CD14-positive monocyte (primary cell): ENCODE measurements at regions not wholly inside any gene's neighbourhood (a gene's known extent, or its start where the extent isn't known, plus 50 kb on each side); places are given as distances from the start of the nearest gene placed in this dataset.

ENCODE experiments used
- DNase-seq, 3 donors: peaks; one replicate each; pipeline ENCODE4 v3.0.0-alpha.2; 2011 to 2022
- H2AFZ ChIP-seq: 2 replicates; pipeline ENCODE4 v1.6.0; 2012; ENCODE audit warnings: mild to moderate bottlenecking, low read depth, low read length, inconsistent platforms; ENCODE audit not compliant: insufficient read depth, poor library complexity, severe bottlenecking
- H3K27ac ChIP-seq, 2 donors: 1 replicate in 1 of 2; 2 replicates in 1 of 2; pipeline ENCODE4 v1.5.1; 2012 to 2013; ENCODE audit warnings: low read length in 2 of 2, control low read depth in 1 of 2, inconsistent platforms in 1 of 2, low read depth in 1 of 2, mild to moderate bottlenecking in 1 of 2
- H3K27me3 ChIP-seq, 2 donors: one replicate each; pipeline versions ENCODE4 v1.6.0 to v1.6.1; 2011 to 2013; ENCODE audit warnings: low read length in 2 of 2; ENCODE audit not compliant: control insufficient read depth in 2 of 2, insufficient read depth in 2 of 2
- H3K36me3 ChIP-seq, 2 donors: replicated peaks in 1 of 2; 1 replicate in 1 of 2; 2 replicates in 1 of 2; pipeline versions ENCODE4 v1.5.1 to v1.6.1; 2012 to 2013; ENCODE audit warnings: low read length in 2 of 2, control low read depth in 1 of 2, inconsistent platforms in 1 of 2, mild to moderate bottlenecking in 1 of 2; ENCODE audit not compliant: insufficient read depth in 2 of 2, control insufficient read depth in 1 of 2
- H3K4me1 ChIP-seq, 2 donors: 1 replicate in 1 of 2; 2 replicates in 1 of 2; pipeline versions ENCODE4 v1.5.1 to v1.6.1; 2012 to 2013; ENCODE audit warnings: low read length in 2 of 2, control low read depth in 1 of 2, inconsistent platforms in 1 of 2, mild to moderate bottlenecking in 1 of 2, moderate library complexity in 1 of 2; ENCODE audit not compliant: insufficient read depth in 2 of 2, control insufficient read depth in 1 of 2
- H3K4me2 ChIP-seq: replicated peaks from 2 replicates; pipeline ENCODE3; 2012; ENCODE audit warnings: low read length, moderate library complexity, mild to moderate bottlenecking; ENCODE audit not compliant: poor library complexity, severe bottlenecking; ENCODE audit errors: extremely low read depth
- H3K4me3 ChIP-seq, 3 experiments: fragments of 200-600 bp in 1 of 3; sonication (generic) in 1 of 3; replicated peaks in 1 of 3; 1 replicate in 2 of 3; 2 replicates in 1 of 3; pipeline ENCODE4 v1.5.1; 2011 to 2013; ENCODE audit warnings: low read length in 3 of 3, mild to moderate bottlenecking in 3 of 3, control low read depth in 2 of 3, low read depth in 2 of 3, inconsistent platforms in 1 of 3, moderate library complexity in 1 of 3
- H3K79me2 ChIP-seq: 2 replicates; pipeline ENCODE4 v1.6.0; 2012; ENCODE audit warnings: mild to moderate bottlenecking, control low read depth, inconsistent platforms, low read length, moderate library complexity; ENCODE audit not compliant: insufficient read depth
- H3K9ac ChIP-seq: 2 replicates; pipeline ENCODE4 v1.6.0; 2017; ENCODE audit warnings: low read length, mild to moderate bottlenecking; ENCODE audit not compliant: insufficient read depth, poor library complexity, severe bottlenecking
- H3K9me3 ChIP-seq, 2 donors: replicated peaks in 1 of 2; 1 replicate in 1 of 2; 2 replicates in 1 of 2; pipeline versions ENCODE4 v1.5.1 to v1.6.1; 2012 to 2013; ENCODE audit warnings: low read length in 2 of 2, control low read depth in 1 of 2; ENCODE audit not compliant: control insufficient read depth in 1 of 2, insufficient read depth in 1 of 2
- H4K20me1 ChIP-seq: 2 replicates; pipeline ENCODE4 v1.6.0; 2012; ENCODE audit warnings: mild to moderate bottlenecking, low read length, control low read depth, moderate library complexity; ENCODE audit not compliant: insufficient read depth
- H3K27ac Mint-ChIP-seq, 7 donors: one replicate each; pipeline ENCODE4 v1.8.0; 2020; ENCODE audit warnings: mild to moderate bottlenecking in 7 of 7, mixed read lengths in 7 of 7, moderate library complexity in 6 of 7, inconsistent platforms in 2 of 7
- H3K27me3 Mint-ChIP-seq, 3 donors: one replicate each; pipeline ENCODE4 v1.8.0; 2021 to 2022; ENCODE audit warnings: low read depth in 3 of 3, mild to moderate bottlenecking in 3 of 3, mixed read lengths in 3 of 3, moderate library complexity in 3 of 3, inconsistent platforms in 1 of 3
- H3K36me3 Mint-ChIP-seq, 2 donors: one replicate each; pipeline ENCODE4 v1.8.0; 2020; ENCODE audit warnings: mixed read lengths in 2 of 2, inconsistent platforms in 1 of 2, mild to moderate bottlenecking in 1 of 2
- H3K4me1 Mint-ChIP-seq: one replicate; pipeline ENCODE4 v1.8.0; 2020; ENCODE audit warnings: mild to moderate bottlenecking, mixed read lengths
- H3K4me3 Mint-ChIP-seq, 2 donors: one replicate each; pipeline ENCODE4 v1.8.0; 2020; ENCODE audit warnings: mild to moderate bottlenecking in 2 of 2, mixed read lengths in 2 of 2, moderate library complexity in 1 of 2
- H3K9me3 Mint-ChIP-seq, 7 donors: one replicate each; pipeline ENCODE4 v1.8.0; 2020 to 2022; ENCODE audit warnings: mixed read lengths in 7 of 7, mild to moderate bottlenecking in 6 of 7, moderate library complexity in 6 of 7, inconsistent platforms in 2 of 7
- CTCF ChIP-seq: fragments of 200-600 bp; IDR thresholded peaks from one replicate; pipeline ENCODE4 v1.8.0; 2022; ENCODE audit warnings: antibody characterized with exemption, mild to moderate bottlenecking
- WGBS: methylation state at CpG from one replicate; pipeline ENCODE4 v1.1.5; 2013; ENCODE audit warnings: missing lambda C conversion rate; ENCODE audit not compliant: insufficient coverage; 5-methylcytosine and 5-hydroxymethylcytosine counted together
- intact Hi-C, 2 donors: fragments of 100-400 bp; cut with micrococcal nuclease; formaldehyde crosslinking; loops; one replicate each; pipeline versions ENCODE4 v1.15.0 to v1.15.1; 2023

GRCh38 chr1:100627054-100627716, 89.2 kb downstream of the GPR88 start:
- H3K4me1 Mint-ChIP-seq = peaks cover 30% of the 10 kb centered on the region
- Histone ChIP-seq H3K9ac (no peak overlapping the region), H2AFZ (peak overlapping the region; percentile 43), H3K27ac (peak overlapping the region; percentile 40 to 75), H3K9me3 (no peaks in the 10 kb centered on the region), H3K79me2 (no peaks in the 10 kb centered on the region), H3K36me3 (no peaks in the 10 kb centered on the region), H3K4me3 (peak overlapping the region in 1 of 3 experiments; percentile 11), H3K4me2 (peak overlapping the region; percentile 25), H4K20me1 (no peaks in the 10 kb centered on the region), H3K4me1 (peaks cover 46 to 54% of the 10 kb centered on the region in 2 donors), H3K27me3 (no peaks in the 10 kb centered on the region)
- peaks cover 0 to 3% (median 0%) of the 10 kb centered on the region in 3 donors for H3K27me3 Mint-ChIP-seq
- intact Hi-C loops = no loop called here
- H3K27ac Mint-ChIP-seq = peak overlapping the region; percentile 42 to 91 (median 79)
- DNase-seq = peak; percentile 27 to 65 (median 58)
- no peak for TF ChIP-seq CTCF
- no peaks in the 10 kb centered on the region for H3K36me3 Mint-ChIP-seq
- WGBS = 47% methylated on average over 4 of the region's 5 CpGs
- H3K9me3 Mint-ChIP-seq = peaks cover 0 to 2% (median 0%) of the 10 kb centered on the region in 7 donors
- H3K4me3 Mint-ChIP-seq = peak overlapping the region in 1 of 2 donors; percentile 59

GRCh38 chr1:100627936-100628335, 90.0 kb downstream of the GPR88 start:
- Histone ChIP-seq H3K4me2 (peak overlapping the region; percentile 25), H3K4me1 (peaks cover 46 to 54% of the 10 kb centered on the region in 2 donors), H3K79me2 (no peaks in the 10 kb centered on the region), H2AFZ (no peak overlapping the region), H4K20me1 (no peaks in the 10 kb centered on the region), H3K4me3 (peak overlapping the region in 1 of 3 experiments; percentile 11), H3K36me3 (no peaks in the 10 kb centered on the region), H3K9me3 (no peaks in the 10 kb centered on the region), H3K9ac (no peak overlapping the region), H3K27ac (peak overlapping the region; percentile 2 to 75), H3K27me3 (no peaks in the 10 kb centered on the region)
- no peak overlapping the region for H3K4me3 Mint-ChIP-seq
- peaks cover 0 to 3% (median 0%) of the 10 kb centered on the region in 3 donors for H3K27me3 Mint-ChIP-seq
- peak overlapping the region in 2 of 7 donors; percentile 50 to 76 for H3K27ac Mint-ChIP-seq
- H3K9me3 Mint-ChIP-seq = peaks cover 0 to 2% (median 0%) of the 10 kb centered on the region in 7 donors
- intact Hi-C loops = no loop called here
- WGBS = no CpG with 5 or more reads among the region's 3 CpGs
- no peak for TF ChIP-seq CTCF
- H3K36me3 Mint-ChIP-seq = no peaks in the 10 kb centered on the region
- DNase-seq = no peak
- peaks cover 30% of the 10 kb centered on the region for H3K4me1 Mint-ChIP-seq
